Superior temporal gyrus (tissue), 1 donor: ENCODE measurements at regions not wholly inside any gene's neighbourhood (a gene's known extent, or its start where the extent isn't known, plus 50 kb on each side); places are given as distances from the start of the nearest gene placed in this dataset.
A peak's percentile ranks its signal among the peaks of the same experiment; 100 is the strongest.

Experiments
- DNase-seq: peaks from one replicate; pipeline ENCODE4 v3.0.0-alpha.2; 2016; ENCODE audit errors: extremely low spot score

GRCh38 chr3:162810776-162811175 is 1314.2 kb downstream of the OTOL1 start:
- DNase-seq: no peak

- peak; percentile 1 for DNase-seq
Observed at GRCh38 chr3:162842549-162843216, 1346.1 kb downstream of the OTOL1 start.

DNA sequence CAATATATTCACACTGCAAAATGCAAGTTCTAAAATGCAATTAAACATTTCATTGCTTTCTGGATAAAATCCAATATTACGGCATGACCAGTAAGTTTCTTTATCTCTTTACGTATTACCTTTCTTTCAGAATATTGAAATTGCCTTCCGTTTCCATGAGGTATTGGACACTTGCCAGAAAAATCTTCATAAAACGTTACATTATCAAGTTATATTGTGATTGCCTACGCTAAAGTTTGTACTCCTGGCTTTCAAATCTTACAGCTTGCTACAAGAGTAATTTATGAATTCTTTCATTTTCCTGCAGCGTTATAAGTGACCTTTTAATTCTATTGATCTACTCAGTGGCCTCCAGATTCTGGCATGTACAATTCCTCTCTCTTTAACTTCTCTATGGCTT is 1349.3 kb downstream of the OTOL1 start:
- no peak for DNase-seq

GRCh38 chr3:162847511-162847910 is 1350.9 kb downstream of the OTOL1 start:
- DNase-seq: no peak

- DNase-seq: no peak
Observed at GRCh38 chr3:162863579-162863978, 1367.0 kb downstream of the OTOL1 start.

DNA sequence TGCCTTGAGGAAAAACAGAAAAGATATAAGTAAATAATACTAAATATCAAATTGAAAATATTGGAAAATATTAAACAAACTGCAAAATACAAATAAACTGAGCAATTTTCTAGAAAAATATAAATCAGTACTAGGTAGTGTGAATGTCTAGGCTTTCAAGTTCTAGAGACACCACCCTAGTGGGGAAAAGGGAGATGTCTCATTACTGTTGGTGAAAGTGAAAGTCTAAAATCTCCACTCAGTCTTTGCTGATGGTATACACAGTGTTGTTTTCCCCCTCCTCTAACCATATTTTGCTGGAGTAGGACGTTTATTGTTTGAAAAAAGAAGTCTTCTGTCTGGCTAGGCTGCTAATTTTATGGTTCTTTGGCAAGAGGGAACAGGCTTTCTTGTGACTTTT is 1368.9 kb downstream of the OTOL1 start:
- no peak for DNase-seq

- DNase-seq: no peak
Observed at GRCh38 chr3:162879021-162879562, 1382.5 kb downstream of the OTOL1 start.

GRCh38 chr3:162884373-162884772 is 1387.8 kb downstream of the OTOL1 start:
- no peak for DNase-seq

DNA sequence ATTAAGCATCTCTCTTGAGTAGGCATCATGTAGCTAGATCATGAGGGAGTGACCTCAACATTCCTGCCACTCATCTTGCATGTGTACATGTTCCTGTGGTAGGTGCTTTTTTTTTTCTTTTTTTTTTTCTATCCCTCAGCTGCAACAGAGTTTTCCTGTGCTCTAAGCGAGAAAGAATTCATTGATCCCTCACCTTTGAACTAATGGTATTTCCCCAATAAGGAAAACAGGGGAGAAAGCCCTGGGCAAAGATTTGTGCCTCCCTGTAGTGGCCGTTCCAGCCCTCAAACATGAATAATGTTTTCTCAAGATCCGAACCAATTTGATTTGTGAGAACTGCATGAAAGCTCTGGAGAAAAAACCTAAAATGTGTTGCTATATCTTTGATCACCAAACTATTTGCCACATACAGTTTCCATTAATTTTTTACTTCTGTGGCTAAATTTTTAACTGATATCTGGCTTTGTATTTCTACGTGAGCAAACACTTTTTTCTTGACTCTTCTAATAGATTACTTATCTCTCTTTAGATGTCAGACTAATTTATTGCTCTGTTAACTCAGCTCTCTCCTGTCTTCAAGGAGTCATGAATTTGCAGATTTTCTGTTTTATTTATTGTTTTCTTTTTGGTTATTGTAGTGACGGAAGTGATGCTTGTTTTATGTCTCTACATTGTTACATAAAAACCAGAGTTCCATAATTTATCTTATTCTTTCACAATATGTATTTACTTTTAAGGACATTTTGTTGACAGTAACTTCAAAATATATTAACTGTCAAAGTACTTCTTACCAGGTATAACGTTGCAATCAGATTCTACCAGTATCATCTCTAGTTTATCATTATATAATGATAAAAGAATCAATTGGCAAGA is 1396.5 kb downstream of the OTOL1 start:
- no peak for DNase-seq

- DNase-seq: no peak
Observed at GRCh38 chr3:162897291-162897690, 1400.7 kb downstream of the OTOL1 start.

GRCh38 chr3:162932503-162932902 is 1435.9 kb downstream of the OTOL1 start:
- no peak for DNase-seq

DNA sequence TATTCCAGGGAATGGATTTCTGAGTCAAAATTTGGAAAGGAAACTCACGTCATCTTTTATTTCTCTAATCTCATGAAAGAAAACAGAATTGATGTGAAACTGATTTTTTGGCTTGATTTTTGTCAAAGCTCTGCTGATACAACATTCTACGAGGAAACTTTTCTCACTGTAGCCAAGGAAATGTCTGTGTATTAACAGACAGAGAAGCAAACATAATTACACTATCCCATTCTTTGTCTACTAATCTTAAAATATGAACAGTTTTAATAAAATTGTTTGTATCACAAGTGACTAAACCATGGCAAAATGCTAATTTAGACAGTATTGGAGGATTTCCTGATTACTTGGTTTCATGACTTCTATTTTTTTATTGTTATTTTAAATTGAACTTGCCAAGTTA is 1437.0 kb downstream of the OTOL1 start:
- DNase-seq: no peak

DNA sequence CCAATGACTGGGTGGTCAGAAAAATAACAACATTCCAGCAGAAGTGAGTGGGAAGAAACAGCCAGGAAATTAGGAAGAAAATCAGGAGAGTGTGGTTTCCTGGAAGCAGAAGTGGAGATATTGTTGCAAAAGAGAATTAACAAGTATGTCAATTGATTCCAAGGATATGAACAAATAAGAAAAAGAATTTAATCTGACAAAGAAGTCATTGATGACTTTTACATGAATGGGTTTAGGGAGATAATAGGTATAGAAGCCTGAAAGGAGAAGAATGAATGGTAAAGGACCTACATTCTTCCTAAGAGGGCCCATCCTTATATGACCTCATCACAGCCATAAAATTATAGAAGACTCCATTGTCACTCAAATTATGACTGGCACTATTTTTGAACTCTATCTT is 1440.1 kb downstream of the OTOL1 start:
- DNase-seq: no peak

- DNase-seq: no peak
Observed at GRCh38 chr3:162938083-162938482, 1441.5 kb downstream of the OTOL1 start.

DNA sequence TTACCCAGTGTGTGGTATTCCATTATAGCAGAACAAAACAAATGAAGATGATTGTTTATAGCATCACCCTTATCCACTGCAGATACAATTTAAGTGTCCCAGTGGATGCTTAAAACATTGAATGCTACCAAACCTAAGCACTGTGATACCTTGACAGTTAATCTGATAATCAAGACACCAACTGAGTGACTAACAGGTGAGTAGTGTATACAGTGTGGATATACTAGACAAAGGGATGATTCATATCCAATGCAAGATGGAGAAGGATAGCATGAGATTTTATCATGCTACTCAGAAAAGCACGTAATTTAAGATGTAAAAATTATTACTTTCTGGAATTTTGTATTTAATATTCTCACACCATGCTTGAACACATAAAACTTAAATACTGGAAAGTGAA is 1449.0 kb downstream of the OTOL1 start:
- DNase-seq: no peak

DNA sequence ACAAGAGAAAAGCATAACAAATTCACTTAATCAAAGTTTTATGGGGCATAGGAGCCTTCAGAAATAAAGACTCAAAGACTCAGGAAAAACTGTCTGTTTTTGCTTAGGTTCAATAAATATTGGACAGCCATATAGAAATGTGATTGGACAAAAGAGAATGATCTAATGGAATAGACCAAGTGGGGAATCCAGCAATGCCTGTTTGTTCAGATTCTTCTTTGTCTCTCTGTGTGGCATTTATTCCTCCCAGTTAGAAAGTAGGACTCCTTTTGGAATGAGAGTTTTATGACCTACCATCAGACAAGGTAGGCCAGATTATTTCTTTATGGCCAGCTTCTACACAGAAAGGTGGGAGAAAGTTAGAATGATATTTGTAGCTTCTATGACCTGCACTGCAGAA is 1460.1 kb downstream of the OTOL1 start:
- no peak for DNase-seq

- DNase-seq: no peak
Observed at GRCh38 chr3:162960269-162960668, 1463.7 kb downstream of the OTOL1 start.

GRCh38 chr3:162970292-162970691 is 1473.7 kb downstream of the OTOL1 start:
- no peak for DNase-seq

DNA sequence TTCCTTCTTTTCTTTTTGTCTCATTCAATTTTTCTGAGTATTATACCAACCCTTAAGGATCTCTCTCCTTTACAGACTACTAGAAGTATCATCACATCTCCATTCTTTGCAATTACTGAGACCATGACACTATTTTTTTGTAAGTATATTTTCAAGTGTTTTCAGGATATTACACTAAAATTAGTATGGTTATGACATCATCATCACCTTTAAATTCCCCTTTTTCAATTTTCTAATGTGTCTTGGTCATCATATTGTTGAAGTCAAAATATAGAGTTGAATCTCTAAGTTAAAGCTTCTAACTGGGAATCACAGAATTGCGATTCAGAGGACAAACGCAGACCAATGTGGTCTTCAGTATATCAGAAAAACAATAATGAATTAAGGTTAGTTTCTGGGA is 1475.1 kb downstream of the OTOL1 start:
- no peak for DNase-seq

- no peak for DNase-seq
Observed at GRCh38 chr3:162973428-162973917, 1476.9 kb downstream of the OTOL1 start.

GRCh38 chr3:162978136-162978535 is 1481.5 kb downstream of the OTOL1 start:
- DNase-seq: no peak

DNA sequence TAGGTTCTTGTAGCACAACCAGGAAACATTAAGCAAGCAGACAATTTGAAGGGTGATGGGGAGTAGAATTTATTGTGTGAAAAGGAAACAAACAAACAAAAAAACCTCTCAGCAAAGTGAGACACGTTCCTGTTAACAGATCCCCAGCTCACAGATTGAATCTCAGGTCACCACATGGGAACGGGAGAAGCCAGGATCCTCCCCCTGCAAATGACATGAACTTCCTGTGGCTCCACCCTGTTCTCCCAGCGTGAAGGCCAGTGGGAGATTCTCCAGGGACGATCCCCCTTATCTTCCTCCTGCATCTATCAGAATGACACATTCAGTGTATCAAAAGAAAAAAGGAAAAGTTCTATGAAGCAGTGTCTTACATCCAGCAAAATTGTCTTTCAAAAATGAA is 1488.1 kb downstream of the OTOL1 start:
- DNase-seq: no peak
